GM21423 (cell line): ENCODE measurements at regions not wholly inside any gene's neighbourhood (a gene's known extent, or its start where the extent isn't known, plus 50 kb on each side); places are given as distances from the start of the nearest gene placed in this dataset.
"Not testable (repeated sequence)": the region's sequence is repeated elsewhere in the genome, so short reads cannot be mapped to it uniquely, and the experiment has no call there.

Source experiments
- ATAC-seq: cut with Tn5 transposase; IDR thresholded peaks from one replicate; pipeline ENCODE4 v1.9.1; 2021; ENCODE audit warnings: mild to moderate bottlenecking, moderate library complexity; ENCODE audit not compliant: unreplicated experiment

- no peak for ATAC-seq
Observed at GRCh38 chr11:22567759-22568158, 57.9 kb downstream of the FANCF start.

- no peak for ATAC-seq
Observed at GRCh38 chr11:22566293-22566692, 59.3 kb downstream of the FANCF start.

GRCh38 chr11:22561283-22561682, 64.3 kb downstream of the FANCF start:
- no peak for ATAC-seq

GRCh38 chr11:22559416-22559815, 66.2 kb downstream of the FANCF start:
- ATAC-seq = no peak

- no peak for ATAC-seq
Observed at GRCh38 chr11:22558664-22559063, 67.0 kb downstream of the FANCF start.

GRCh38 chr11:22556381-22556780, 69.2 kb downstream of the FANCF start:
- no peak for ATAC-seq

GRCh38 chr11:22555881-22556280, 69.7 kb downstream of the FANCF start:
- no peak for ATAC-seq

- ATAC-seq = peak; percentile 86
Observed at GRCh38 chr11:22554221-22554620, 71.4 kb downstream of the FANCF start.

GRCh38 chr11:22552885-22553284, 72.7 kb downstream of the FANCF start:
- ATAC-seq = no peak

- ATAC-seq = no peak
Observed at GRCh38 chr11:22546746-22547145, 78.9 kb downstream of the FANCF start.

GRCh38 chr11:22543261-22543660, 82.4 kb downstream of the FANCF start:
- no peak for ATAC-seq

- ATAC-seq = no peak
Observed at GRCh38 chr11:22539821-22540256, 85.8 kb downstream of the FANCF start.

GRCh38 chr11:22536071-22536470, 89.6 kb downstream of the FANCF start:
- no peak for ATAC-seq

GRCh38 chr11:22528612-22529429, 96.8 kb downstream of the FANCF start:
- ATAC-seq = not testable (repeated sequence)

- ATAC-seq = no peak
Observed at GRCh38 chr11:22522225-22522624, 103.4 kb downstream of the FANCF start.

GRCh38 chr11:22521226-22521625, 104.4 kb downstream of the FANCF start:
- peak; percentile 64 for ATAC-seq

- no peak for ATAC-seq
Observed at GRCh38 chr11:22520521-22520920, 105.1 kb downstream of the FANCF start.

- not testable (repeated sequence) for ATAC-seq
Observed at GRCh38 chr11:22518344-22518743, 107.3 kb downstream of the FANCF start.

GRCh38 chr11:22516111-22516510, 109.5 kb downstream of the FANCF start:
- ATAC-seq = no peak

GRCh38 chr11:22512457-22512856, 113.2 kb downstream of the FANCF start:
- no peak for ATAC-seq

- no peak for ATAC-seq
Observed at GRCh38 chr11:22510741-22511140, 114.9 kb downstream of the FANCF start.

- no peak for ATAC-seq
Observed at GRCh38 chr11:22510010-22510409, 115.6 kb downstream of the FANCF start.

- ATAC-seq = no peak
Observed at GRCh38 chr11:22508665-22509064, 117.0 kb downstream of the FANCF start.
